ENCODE measurements at regions not wholly inside any gene's neighbourhood (a gene's known extent, or its start where the extent isn't known, plus 50 kb on each side); places are given as distances from the start of the nearest gene placed in this dataset.
A peak's percentile ranks its signal among the peaks of the same experiment; 100 is the strongest.

DNA sequence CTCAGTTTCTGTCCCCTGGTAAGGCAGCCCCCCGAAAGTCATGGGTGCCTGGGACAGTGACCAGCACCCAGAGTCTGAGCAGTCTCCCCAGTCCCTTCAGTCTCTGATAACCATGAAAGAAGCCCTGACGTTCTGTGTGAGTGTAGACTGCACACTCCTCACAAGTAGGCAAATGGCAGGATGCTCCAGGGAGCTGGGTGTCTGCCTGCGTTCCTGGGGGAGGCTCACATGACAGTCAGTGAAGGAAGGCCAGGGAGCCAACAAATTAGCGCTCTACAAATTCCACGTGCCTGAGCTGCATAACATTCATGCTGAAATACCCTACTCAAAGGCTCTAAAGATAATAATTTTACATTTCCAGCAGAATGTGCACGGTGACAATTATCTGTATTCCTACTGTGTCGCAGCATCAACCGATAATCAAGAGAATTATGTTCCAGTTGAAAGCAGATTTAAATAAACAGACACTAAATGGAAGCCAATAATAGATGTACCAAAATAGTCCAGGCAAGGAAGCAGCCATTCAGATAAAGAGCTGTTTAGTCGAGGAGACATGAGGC lies 56.3 kb downstream of the ASCL1 start:
- Histone ChIP-seq H2BK5ac (ENCODE audit: low read depth, low read length) (no peak overlapping the region), H3K9ac (replicated peaks in 1 of 4; ENCODE audit: extremely low read depth in 1 of 4, low read depth in 3 of 4, low read length in 3 of 4) (no peak overlapping the region), H3K36me3 (ENCODE audit: control insufficient read depth in 2 of 4, insufficient read depth in 4 of 4, low read length in 3 of 4) (no peaks in the 10 kb centered on the region), H3K4ac (replicated peaks; ENCODE audit: insufficient read length, low read depth, low read length) (no peak overlapping the region), H3K14ac (ENCODE audit: insufficient read length) (no peak overlapping the region), H3K27me3 (replicated peaks in 1 of 4; ENCODE audit: control insufficient read depth in 3 of 4, extremely low read depth in 1 of 4, insufficient read depth in 3 of 4, low read length in 3 of 4) (no peaks in the 10 kb centered on the region), H3K4me3 (ENCODE audit: extremely low read depth in 1 of 4, insufficient read depth in 2 of 4, low read depth in 3 of 4, low read length in 4 of 4) (peak overlapping the region in 1 of 4 experiments; percentile 33; a peak in 1 of 8 replicates), H3K9me3 (ENCODE audit: insufficient read depth in 2 of 2, low read depth in 1 of 2, low read length in 1 of 2) (no peaks in the 10 kb centered on the region), H2BK15ac (ENCODE audit: low read length) (0 out of 2 replicates have a peak overlapping the region, but pooled peaks have one; percentile 2), H3K4me2 (ENCODE audit: insufficient read depth in 1 of 2, low read depth in 2 of 2, low read length in 2 of 2) (peak overlapping the region; percentile 16 to 62; a peak in 3 of 4 replicates), H2BK20ac (ENCODE audit: low read length) (peak overlapping the region; percentile 49; the same call in 1 of the 2 replicates), H3K56ac (replicated peaks; ENCODE audit: insufficient read length, low read depth, low read length) (no peak overlapping the region), H3K79me1 (ENCODE audit: low read depth, low read length) (no peaks in the 10 kb centered on the region), H3K79me2 (ENCODE audit: control insufficient read depth in 1 of 2, insufficient read depth in 2 of 2, low read length in 2 of 2) (no peaks in the 10 kb centered on the region), H3K23ac (ENCODE audit: insufficient read length) (no peak overlapping the region), H2BK12ac (ENCODE audit: low read depth, low read length) (no peak overlapping the region), H3K23me2 (ENCODE audit: low read depth, low read length) (no peaks in the 10 kb centered on the region), H2AFZ (ENCODE audit: low read length) (peak overlapping the region; percentile 83), H2AK5ac (ENCODE audit: low read depth, low read length) (no peak overlapping the region), H4K8ac (ENCODE audit: extremely low read depth, insufficient read depth, low read length) (no peak overlapping the region), H2BK120ac (replicated peaks; ENCODE audit: low read depth, low read length) (no peak overlapping the region), H4K91ac (replicated peaks; ENCODE audit: insufficient read length, low read length) (no peak overlapping the region), H3K4me1 (replicated peaks in 1 of 4; ENCODE audit: control insufficient read depth in 3 of 4, insufficient read depth in 4 of 4, low read length in 3 of 4) (peaks cover 2 to 15% (median 6%) of the 10 kb centered on the region in 4 experiments), H3K18ac (ENCODE audit: extremely low read depth, low read length) (no peak overlapping the region; the same call in 1 of the 2 replicates), H4K20me1 (replicated peaks in 1 of 2; ENCODE audit: control insufficient read depth in 1 of 2, insufficient read depth in 2 of 2, low read length in 2 of 2) (no peaks in the 10 kb centered on the region), H4K5ac (ENCODE audit: insufficient read length, low read depth, low read length) (no peak overlapping the region), H3K27ac (ENCODE audit: low read depth, low read length) (no peak overlapping the region)
- ChIA-PET POLR2A (ENCODE audit: partially characterized antibody) (no interaction called here), CTCF (ENCODE audit: partially characterized antibody) (interaction anchor here (0.8 to 1.2 kb wide), 3 partner anchors 21 to 536 kb away, joined by 3 to 7 read pairs (median 4); no protein-coding TSS in a partner anchor)
- DNase-seq (ENCODE audit: low read depth in 1 of 2, low spot score in 2 of 2) (no peak), FAIRE-seq (no peak)
- 85% methylated on average over 9 of the region's 9 CpGs; no CpG with 5 or more reads in 1 of the 2 experiments for WGBS, 2 experiments (ENCODE audit: extremely low coverage in 1 of 2, insufficient coverage in 1 of 2, insufficient read length in 1 of 2, insufficient replicate concordance in 2 of 2, low coverage in 1 of 2, low lambda C conversion rate in 2 of 2, missing lambda C conversion rate in 1 of 2)
- TF ChIP-seq, protein P1, sequence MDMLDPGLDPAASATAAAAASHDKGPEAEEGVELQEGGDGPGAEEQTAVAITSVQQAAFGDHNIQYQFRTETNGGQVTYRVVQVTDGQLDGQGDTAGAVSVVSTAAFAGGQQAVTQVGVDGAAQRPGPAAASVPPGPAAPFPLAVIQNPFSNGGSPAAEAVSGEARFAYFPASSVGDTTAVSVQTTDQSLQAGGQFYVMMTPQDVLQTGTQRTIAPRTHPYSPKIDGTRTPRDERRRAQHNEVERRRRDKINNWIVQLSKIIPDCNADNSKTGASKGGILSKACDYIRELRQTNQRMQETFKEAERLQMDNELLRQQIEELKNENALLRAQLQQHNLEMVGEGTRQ (IDR thresholded peaks at IDR 0.05; ENCODE audit: low read length): no peak
- TF ChIP-seq TAF1 (IDR thresholded peaks at IDR 0.05; ENCODE audit: low read depth, low read length) (no peak), SAP30 (IDR thresholded peaks at IDR 0.05; ENCODE audit: insufficient read depth, insufficient replicate concordance, low read length) (no peak), SUZ12 (IDR thresholded peaks at IDR 0.05; ENCODE audit: low read length) (no peak), BACH1 (IDR thresholded peaks at IDR 0.05; ENCODE audit: low read length) (no peak), KDM1A (IDR thresholded peaks at IDR 0.05; ENCODE audit: borderline replicate concordance, low read length) (no peak), ASH2L (IDR thresholded peaks at IDR 0.05; ENCODE audit: low read length) (no peak)
